ENCODE measurements at regions not wholly inside any gene's neighbourhood (a gene's known extent, or its start where the extent isn't known, plus 50 kb on each side); places are given as distances from the start of the nearest gene placed in this dataset.

- ChIA-PET CTCF (ENCODE audit: partially characterized antibody) (interaction anchor here (0.8 to 3.9 kb wide), 7 partner anchors 9 to 248 kb away, joined by 3 to 16 read pairs (median 4); no protein-coding TSS in a partner anchor), POLR2A (ENCODE audit: partially characterized antibody) (no interaction called here)
- WGBS, 2 experiments (ENCODE audit: extremely low coverage in 1 of 2, insufficient coverage in 1 of 2, insufficient read length in 1 of 2, insufficient replicate concordance in 2 of 2, low coverage in 1 of 2, low lambda C conversion rate in 2 of 2, missing lambda C conversion rate in 1 of 2): 75% methylated on average over 15 of the region's 15 CpGs; no CpG with 5 or more reads in 1 of the 2 experiments
- FAIRE-seq (no peak), DNase-seq (ENCODE audit: low read depth in 1 of 2, low spot score in 2 of 2) (no peak)
- 0 out of 2 replicates have a peak overlapping the region, but pooled peaks have one; percentile 42 for H2AFZ ChIP-seq (ENCODE audit: low read length)
- H3K27me3 ChIP-seq (replicated peaks in 1 of 4; ENCODE audit: control insufficient read depth in 3 of 4, extremely low read depth in 1 of 4, insufficient read depth in 3 of 4, low read length in 3 of 4): no peaks in the 10 kb centered on the region; a peak in 1 of 7 replicates
- no peak overlapping the region for H2BK5ac ChIP-seq (ENCODE audit: low read depth, low read length)
- no peak overlapping the region for H3K9ac ChIP-seq (replicated peaks in 1 of 4; ENCODE audit: extremely low read depth in 1 of 4, low read depth in 3 of 4, low read length in 3 of 4)
- no peak overlapping the region for H2BK120ac ChIP-seq (replicated peaks; ENCODE audit: low read depth, low read length)
- peak overlapping the region; percentile 72; the same call in 1 of the 2 replicates for H3K18ac ChIP-seq (ENCODE audit: extremely low read depth, low read length)
- 0 out of 4 replicates have a peak overlapping the region, but pooled peaks of 1 of the 2 experiments have one; percentile 8 for H3K4me2 ChIP-seq (ENCODE audit: insufficient read depth in 1 of 2, low read depth in 2 of 2, low read length in 2 of 2)
- no peak overlapping the region for H3K14ac ChIP-seq (ENCODE audit: insufficient read length)
- H4K5ac ChIP-seq (ENCODE audit: insufficient read length, low read depth, low read length): no peak overlapping the region
- no peaks in the 10 kb centered on the region for H4K20me1 ChIP-seq (replicated peaks in 1 of 2; ENCODE audit: control insufficient read depth in 1 of 2, insufficient read depth in 2 of 2, low read length in 2 of 2)
- H3K4me1 ChIP-seq (replicated peaks in 1 of 4; ENCODE audit: control insufficient read depth in 3 of 4, insufficient read depth in 4 of 4, low read length in 3 of 4): peaks cover 0 to 11% (median 3%) of the 10 kb centered on the region in 4 experiments; a peak in 4 of 7 replicates
- H4K91ac ChIP-seq (replicated peaks; ENCODE audit: insufficient read length, low read length): no peak overlapping the region
- no peak overlapping the region for H4K8ac ChIP-seq (ENCODE audit: extremely low read depth, insufficient read depth, low read length)
- no peaks in the 10 kb centered on the region for H3K23me2 ChIP-seq (ENCODE audit: low read depth, low read length)
- no peak overlapping the region for H3K56ac ChIP-seq (replicated peaks; ENCODE audit: insufficient read length, low read depth, low read length)
- H3K27ac ChIP-seq (ENCODE audit: low read depth, low read length): no peak overlapping the region
- no peaks in the 10 kb centered on the region for H3K79me1 ChIP-seq (ENCODE audit: low read depth, low read length)
- H2BK20ac ChIP-seq (ENCODE audit: low read length): no peak overlapping the region
- H3K23ac ChIP-seq (ENCODE audit: insufficient read length): no peak overlapping the region
- no peak overlapping the region for H3K4ac ChIP-seq (replicated peaks; ENCODE audit: insufficient read length, low read depth, low read length)
- H2AK5ac ChIP-seq (ENCODE audit: low read depth, low read length): no peak overlapping the region
- no peak overlapping the region for H2BK12ac ChIP-seq (ENCODE audit: low read depth, low read length)
- no peaks in the 10 kb centered on the region for H3K9me3 ChIP-seq (ENCODE audit: insufficient read depth in 2 of 2, low read depth in 1 of 2, low read length in 1 of 2)
- no peak overlapping the region for H3K4me3 ChIP-seq (ENCODE audit: extremely low read depth in 1 of 4, insufficient read depth in 2 of 4, low read depth in 3 of 4, low read length in 4 of 4)
- no peaks in the 10 kb centered on the region; a peak in 1 of 8 replicates for H3K36me3 ChIP-seq (ENCODE audit: control insufficient read depth in 2 of 4, insufficient read depth in 4 of 4, low read length in 3 of 4)
- H2BK15ac ChIP-seq (ENCODE audit: low read length): no peak overlapping the region
- no peaks in the 10 kb centered on the region for H3K79me2 ChIP-seq (ENCODE audit: control insufficient read depth in 1 of 2, insufficient read depth in 2 of 2, low read length in 2 of 2)
- TF ChIP-seq SUZ12 (IDR thresholded peaks at IDR 0.05; ENCODE audit: low read length) (no peak), KDM5A (IDR thresholded peaks at IDR 0.05; ENCODE audit: low read length) (no peak), CTCF (IDR thresholded peaks at IDR 0.05; ENCODE audit: control extremely low read depth in 1 of 3, insufficient read depth in 1 of 3, low read depth in 1 of 3, low read length in 3 of 3) (peak; percentile 18 to 46 (median 45); a peak in 3 of 4 replicates), BCL11A (IDR thresholded peaks at IDR 0.05; ENCODE audit: low read depth in 2 of 2, low read length in 2 of 2) (no peak), BACH1 (IDR thresholded peaks at IDR 0.05; ENCODE audit: low read length) (no peak), TAF7 (optimal IDR thresholded peaks at IDR 0.05; ENCODE audit: borderline replicate concordance, low read depth, low read length) (no peak), SRF (IDR thresholded peaks at IDR 0.05; ENCODE audit: low read depth, low read length) (no peak), POLR2A (IDR thresholded peaks at IDR 0.05; ENCODE audit: control extremely low read depth in 1 of 2, low read depth in 2 of 2, low read length in 2 of 2) (no peak), GABPA (IDR thresholded peaks at IDR 0.05; ENCODE audit: borderline replicate concordance, insufficient read depth, low read length) (no peak), RNF2 (IDR thresholded peaks at IDR 0.05; ENCODE audit: borderline replicate concordance, low read depth, low read length, missing control alignments, poor library complexity, severe bottlenecking) (no peak), BRCA1 (IDR thresholded peaks at IDR 0.05; ENCODE audit: low read depth, low read length) (no peak)
Measured at GRCh38 chr6:137341681-137342195, 122.6 kb upstream of the IFNGR1 start.

Data from H1 (cell line).